Glutamatergic neuron (in vitro differentiated cells): ENCODE measurements at regions not wholly inside any gene's neighbourhood (a gene's known extent, or its start where the extent isn't known, plus 50 kb on each side); places are given as distances from the start of the nearest gene placed in this dataset.

ENCODE experiments used
- DNase-seq: peaks from one replicate; pipeline ENCODE4 v3.0.0; 2022
- H3K27ac Mint-ChIP-seq: one replicate; pipeline ENCODE4 v1.8.0; 2020; ENCODE audit warnings: mild to moderate bottlenecking, mixed read lengths, inconsistent platforms; ENCODE audit not compliant: unreplicated experiment
- H3K27me3 Mint-ChIP-seq: one replicate; pipeline ENCODE4 v1.8.0; 2020; ENCODE audit warnings: mild to moderate bottlenecking, moderate library complexity, mixed read lengths, inconsistent platforms; ENCODE audit not compliant: unreplicated experiment
- H3K36me3 Mint-ChIP-seq: one replicate; pipeline ENCODE4 v1.8.0; 2020; ENCODE audit warnings: mild to moderate bottlenecking, mixed read lengths, inconsistent platforms; ENCODE audit not compliant: unreplicated experiment
- H3K4me1 Mint-ChIP-seq: one replicate; pipeline ENCODE4 v1.8.0; 2020; ENCODE audit warnings: mild to moderate bottlenecking, low read depth, mixed read lengths, inconsistent platforms; ENCODE audit not compliant: unreplicated experiment
- H3K4me3 Mint-ChIP-seq: one replicate; pipeline ENCODE4 v1.8.0; 2020; ENCODE audit warnings: mild to moderate bottlenecking, mixed read lengths, inconsistent platforms; ENCODE audit not compliant: unreplicated experiment
- H3K9me3 Mint-ChIP-seq: one replicate; pipeline ENCODE4 v1.8.0; 2020; ENCODE audit warnings: mild to moderate bottlenecking, moderate library complexity, mixed read lengths, inconsistent platforms; ENCODE audit not compliant: unreplicated experiment
- TF ChIP-seq, protein P1 (sequence below): fragments of 200-600 bp; sonication (generic); IDR thresholded peaks from one replicate; pipeline ENCODE4 v1.5.0; 2021; ENCODE audit not compliant: partially characterized antibody, unreplicated experiment

DNA sequence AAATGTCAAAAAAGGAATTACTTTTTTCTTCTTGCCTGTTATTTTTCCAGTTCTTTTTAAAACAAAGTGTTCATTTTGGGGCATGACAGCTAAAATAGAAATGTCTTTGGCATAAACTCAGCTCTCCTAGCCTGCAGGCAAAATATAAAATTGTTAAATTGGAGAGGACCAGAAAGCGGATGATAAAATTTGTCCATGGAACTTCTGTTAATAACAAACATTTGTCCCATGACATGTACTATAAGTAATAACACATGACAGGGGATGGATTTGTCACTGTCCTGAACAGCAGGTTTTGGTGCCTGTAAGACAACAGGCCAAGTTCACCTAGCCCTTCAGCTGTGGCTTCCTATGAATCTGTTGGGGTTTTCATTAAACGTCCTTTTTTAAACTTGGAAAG, 184.0 kb upstream of the TTC29 start:
- Mint-ChIP-seq H3K4me3 (no peak overlapping the region), H3K9me3 (no peaks in the 10 kb centered on the region), H3K36me3 (no peaks in the 10 kb centered on the region), H3K27me3 (no peaks in the 10 kb centered on the region), H3K4me1 (peaks cover 5% of the 10 kb centered on the region), H3K27ac (no peak overlapping the region)
- TF ChIP-seq, protein P1, sequence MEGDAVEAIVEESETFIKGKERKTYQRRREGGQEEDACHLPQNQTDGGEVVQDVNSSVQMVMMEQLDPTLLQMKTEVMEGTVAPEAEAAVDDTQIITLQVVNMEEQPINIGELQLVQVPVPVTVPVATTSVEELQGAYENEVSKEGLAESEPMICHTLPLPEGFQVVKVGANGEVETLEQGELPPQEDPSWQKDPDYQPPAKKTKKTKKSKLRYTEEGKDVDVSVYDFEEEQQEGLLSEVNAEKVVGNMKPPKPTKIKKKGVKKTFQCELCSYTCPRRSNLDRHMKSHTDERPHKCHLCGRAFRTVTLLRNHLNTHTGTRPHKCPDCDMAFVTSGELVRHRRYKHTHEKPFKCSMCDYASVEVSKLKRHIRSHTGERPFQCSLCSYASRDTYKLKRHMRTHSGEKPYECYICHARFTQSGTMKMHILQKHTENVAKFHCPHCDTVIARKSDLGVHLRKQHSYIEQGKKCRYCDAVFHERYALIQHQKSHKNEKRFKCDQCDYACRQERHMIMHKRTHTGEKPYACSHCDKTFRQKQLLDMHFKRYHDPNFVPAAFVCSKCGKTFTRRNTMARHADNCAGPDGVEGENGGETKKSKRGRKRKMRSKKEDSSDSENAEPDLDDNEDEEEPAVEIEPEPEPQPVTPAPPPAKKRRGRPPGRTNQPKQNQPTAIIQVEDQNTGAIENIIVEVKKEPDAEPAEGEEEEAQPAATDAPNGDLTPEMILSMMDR = no peak
- no peak for DNase-seq

DNA sequence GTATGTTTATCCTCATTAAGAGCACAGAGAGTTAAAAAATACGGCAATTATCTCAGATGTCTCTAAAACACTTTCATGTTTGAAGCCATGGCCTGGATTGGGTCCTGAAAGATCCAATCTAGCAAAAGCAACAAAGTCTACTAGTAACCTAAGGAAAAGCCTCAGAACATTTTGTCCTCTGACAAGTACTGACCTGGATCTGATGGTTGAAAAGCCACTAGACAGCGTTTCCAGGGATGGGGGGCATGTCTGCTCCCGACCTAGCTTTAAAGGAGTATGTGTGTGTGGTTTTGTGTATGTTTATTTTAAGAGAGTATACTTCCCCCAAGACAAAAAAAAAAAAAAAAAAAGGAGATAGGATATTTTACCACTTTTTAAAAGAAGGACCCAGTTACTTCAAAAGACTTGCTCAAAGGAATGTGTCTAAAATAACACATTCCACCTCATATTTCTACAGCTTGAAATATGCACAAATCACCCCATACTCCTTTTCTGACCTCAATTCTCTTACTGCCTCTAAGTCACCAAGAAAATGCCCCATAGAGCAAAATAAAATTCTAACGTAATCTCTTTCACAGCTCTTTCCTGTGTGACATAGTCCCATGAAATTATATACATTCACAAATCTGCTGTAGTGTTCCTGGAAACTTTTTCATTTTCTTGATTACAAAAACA, 189.0 kb upstream of the TTC29 start:
- Mint-ChIP-seq H3K27me3 (no peaks in the 10 kb centered on the region), H3K4me3 (no peak overlapping the region), H3K9me3 (no peaks in the 10 kb centered on the region), H3K27ac (no peak overlapping the region), H3K36me3 (no peaks in the 10 kb centered on the region), H3K4me1 (peaks cover 8% of the 10 kb centered on the region)
- DNase-seq = no peak
- TF ChIP-seq, protein P1 = no peak

GRCh38 chr4:147136310-147136709, 190.6 kb upstream of the TTC29 start:
- TF ChIP-seq, protein P1 = no peak
- Mint-ChIP-seq H3K4me3 (no peak overlapping the region), H3K4me1 (peaks cover 8% of the 10 kb centered on the region), H3K27me3 (no peaks in the 10 kb centered on the region), H3K27ac (no peak overlapping the region), H3K36me3 (no peaks in the 10 kb centered on the region), H3K9me3 (no peaks in the 10 kb centered on the region)
- DNase-seq = no peak

DNA sequence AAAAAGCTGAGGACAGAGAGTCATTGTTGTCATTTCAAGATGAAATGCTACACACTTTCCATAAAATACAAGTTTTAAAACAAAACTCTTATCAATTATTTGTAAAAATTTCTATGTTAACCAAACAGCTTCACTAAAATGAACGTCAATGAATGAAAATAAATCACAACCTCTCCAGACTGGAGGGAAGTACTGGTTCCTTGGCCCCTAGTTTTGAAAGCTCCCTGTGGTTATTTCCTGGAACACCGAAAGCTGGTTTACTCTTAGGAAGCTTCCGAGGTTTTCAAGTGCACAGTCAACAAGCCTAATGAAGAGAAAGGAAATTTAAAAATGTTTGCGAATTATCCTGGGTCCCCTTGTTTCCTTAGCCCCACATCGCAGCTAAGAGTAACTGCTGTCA, 191.1 kb upstream of the TTC29 start:
- no peaks in the 10 kb centered on the region for H3K36me3 Mint-ChIP-seq
- H3K27ac Mint-ChIP-seq = no peak overlapping the region
- no peaks in the 10 kb centered on the region for H3K27me3 Mint-ChIP-seq
- TF ChIP-seq, protein P1 = no peak
- DNase-seq = no peak
- peaks cover 8% of the 10 kb centered on the region for H3K4me1 Mint-ChIP-seq
- no peak overlapping the region for H3K4me3 Mint-ChIP-seq
- H3K9me3 Mint-ChIP-seq = no peaks in the 10 kb centered on the region

DNA sequence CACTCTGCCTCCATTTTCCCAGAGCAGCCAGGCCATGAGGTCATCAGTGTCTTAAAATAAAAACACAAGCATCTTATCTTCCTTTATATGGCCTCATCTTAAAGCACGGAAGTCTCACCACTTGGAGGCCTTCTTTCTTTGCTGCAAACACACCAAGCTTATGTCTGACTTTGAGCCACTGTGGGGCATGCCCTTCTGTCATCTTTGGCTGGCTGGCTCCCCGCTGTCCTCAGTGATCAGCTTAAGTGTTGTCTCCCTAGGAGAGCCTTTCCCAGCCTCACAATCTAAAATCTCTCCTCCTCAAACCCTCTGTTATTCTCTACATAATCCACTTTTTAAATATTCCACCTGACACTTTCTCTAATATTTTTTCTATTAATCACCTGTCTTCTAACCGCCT, 191.6 kb upstream of the TTC29 start:
- TF ChIP-seq, protein P1 = no peak
- Mint-ChIP-seq H3K4me3 (no peak overlapping the region), H3K27me3 (no peaks in the 10 kb centered on the region), H3K4me1 (peaks cover 8% of the 10 kb centered on the region), H3K9me3 (no peaks in the 10 kb centered on the region), H3K27ac (no peak overlapping the region), H3K36me3 (no peaks in the 10 kb centered on the region)
- DNase-seq = no peak
